OCI-LY7 (cell line): ENCODE measurements at regions not wholly inside any gene's neighbourhood (a gene's known extent, or its start where the extent isn't known, plus 50 kb on each side); places are given as distances from the start of the nearest gene placed in this dataset.

Source experiments
- CTCF ChIP-seq: fragments of 200-600 bp; sonication (generic); conservative IDR thresholded peaks from 2 replicates; pipeline ENCODE4 v1.5.1; 2014; ENCODE audit warnings: mild to moderate bottlenecking, antibody characterized with exemption, low read length, moderate library complexity, mixed read lengths
- EZH2phosphoT487 ChIP-seq: fragments of 200-600 bp; sonication (generic); IDR thresholded peaks from 2 replicates; pipeline ENCODE4 v1.6.1; 2018; ENCODE audit warnings: low read depth, borderline replicate concordance, mild to moderate bottlenecking, mixed run types, antibody characterized with exemption, low read length, moderate library complexity, mixed read lengths

GRCh38 chr4:189096108-189096507, 844.6 kb upstream of the FRG1 start:
- TF ChIP-seq CTCF (no peak), EZH2phosphoT487 (no peak)
